ENCODE measurements at regions not wholly inside any gene's neighbourhood (a gene's known extent, or its start where the extent isn't known, plus 50 kb on each side); places are given as distances from the start of the nearest gene placed in this dataset.

DNA sequence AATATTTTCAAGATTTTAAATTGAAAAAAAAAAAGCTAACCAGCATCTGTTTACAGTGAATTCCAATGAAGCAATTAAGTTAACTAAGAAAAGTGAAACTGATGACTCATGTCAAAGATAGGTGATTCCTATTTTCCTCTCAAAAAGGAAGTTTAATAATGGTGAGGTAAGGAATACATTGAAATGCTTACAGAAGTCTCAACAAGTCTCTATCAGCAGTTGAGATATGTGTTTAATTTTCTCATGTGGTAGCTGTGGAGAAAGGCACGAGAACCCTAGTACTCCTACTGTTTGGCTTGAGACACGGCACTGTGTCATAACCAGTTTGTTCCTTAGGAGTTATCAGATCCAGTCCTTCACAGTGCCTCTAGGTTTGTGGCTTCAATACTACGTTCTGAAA is 114.5 kb downstream of the SLC25A46 start:
- Histone ChIP-seq H2AFZ (ENCODE audit: low read depth) (no peak overlapping the region), H3K4me2 (no peak overlapping the region), H3K4me3 (ENCODE audit: low read depth in 2 of 2, low read length in 1 of 2) (no peak overlapping the region), H3K9me2 (no peaks in the 10 kb centered on the region), H3K36me3 (replicated peaks in 1 of 2; ENCODE audit: control insufficient read depth in 1 of 2, insufficient read depth in 2 of 2, low read length in 1 of 2) (no peaks in the 10 kb centered on the region), H3K9ac (no peak overlapping the region), H3K4me1 (ENCODE audit: control insufficient read depth in 1 of 2, insufficient read depth in 2 of 2, low read depth in 1 of 2, low read length in 1 of 2) (no peaks in the 10 kb centered on the region; a peak in 1 of 4 replicates), H3K9me3 (no peaks in the 10 kb centered on the region), H4K20me1 (ENCODE audit: insufficient read depth) (no peaks in the 10 kb centered on the region), H3K27ac (ENCODE audit: low read depth in 2 of 2, low read length in 1 of 2) (no peak overlapping the region), H3K27me3 (ENCODE audit: insufficient read depth) (no peaks in the 10 kb centered on the region), H3K79me2 (ENCODE audit: insufficient read depth) (no peaks in the 10 kb centered on the region), H3F3A (replicated peaks; ENCODE audit: insufficient read depth) (no peaks in the 10 kb centered on the region)
- DNase-seq = no peak
- CTCF ChIA-PET = interaction anchor here (1.0 to 1.1 kb wide), 2 partner anchors 8 to 222 kb away, joined by 4 read pairs; no protein-coding TSS in a partner anchor
- 40% methylated on average over 3 of the region's 3 CpGs for WGBS (ENCODE audit: low lambda C conversion rate)
- POLR2A ChIA-PET = no interaction called here
- TF ChIP-seq CHD2 (IDR thresholded peaks at IDR 0.05; ENCODE audit: low read length, partially characterized antibody) (no peak), SIN3A (IDR thresholded peaks at IDR 0.05; ENCODE audit: borderline replicate concordance, low read depth, low read length) (no peak), REST (IDR thresholded peaks at IDR 0.05; ENCODE audit: low read depth, low read length) (no peak), POLR2AphosphoS5 (IDR thresholded peaks at IDR 0.05; ENCODE audit: low read depth, low read length) (no peak), TAF1 (IDR thresholded peaks at IDR 0.05; ENCODE audit: borderline replicate concordance, low read depth, low read length) (no peak), FOXJ3 (CRISPR knock-in tag; IDR thresholded peaks at IDR 0.05) (no peak), NRF1 (IDR thresholded peaks at IDR 0.05; ENCODE audit: low read depth, low read length) (no peak), ZBTB33 (IDR thresholded peaks at IDR 0.05; ENCODE audit: borderline replicate concordance, low read depth) (no peak), MEF2A (IDR thresholded peaks at IDR 0.05; ENCODE audit: borderline replicate concordance, low read depth) (no peak), GABPA (IDR thresholded peaks at IDR 0.05; ENCODE audit: low read depth) (no peak), RXRA (IDR thresholded peaks at IDR 0.05; ENCODE audit: borderline replicate concordance, low read depth) (no peak), YY1 (IDR thresholded peaks at IDR 0.05; ENCODE audit: low read depth) (no peak), FOSL2 (IDR thresholded peaks at IDR 0.05; ENCODE audit: borderline replicate concordance, low read depth) (no peak)
- TF ChIP-seq, protein P1, sequence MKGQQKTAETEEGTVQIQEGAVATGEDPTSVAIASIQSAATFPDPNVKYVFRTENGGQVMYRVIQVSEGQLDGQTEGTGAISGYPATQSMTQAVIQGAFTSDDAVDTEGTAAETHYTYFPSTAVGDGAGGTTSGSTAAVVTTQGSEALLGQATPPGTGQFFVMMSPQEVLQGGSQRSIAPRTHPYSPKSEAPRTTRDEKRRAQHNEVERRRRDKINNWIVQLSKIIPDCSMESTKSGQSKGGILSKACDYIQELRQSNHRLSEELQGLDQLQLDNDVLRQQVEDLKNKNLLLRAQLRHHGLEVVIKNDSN (IDR thresholded peaks at IDR 0.05; ENCODE audit: borderline replicate concordance, low read depth) = no peak
- TF ChIP-seq, protein P2, sequence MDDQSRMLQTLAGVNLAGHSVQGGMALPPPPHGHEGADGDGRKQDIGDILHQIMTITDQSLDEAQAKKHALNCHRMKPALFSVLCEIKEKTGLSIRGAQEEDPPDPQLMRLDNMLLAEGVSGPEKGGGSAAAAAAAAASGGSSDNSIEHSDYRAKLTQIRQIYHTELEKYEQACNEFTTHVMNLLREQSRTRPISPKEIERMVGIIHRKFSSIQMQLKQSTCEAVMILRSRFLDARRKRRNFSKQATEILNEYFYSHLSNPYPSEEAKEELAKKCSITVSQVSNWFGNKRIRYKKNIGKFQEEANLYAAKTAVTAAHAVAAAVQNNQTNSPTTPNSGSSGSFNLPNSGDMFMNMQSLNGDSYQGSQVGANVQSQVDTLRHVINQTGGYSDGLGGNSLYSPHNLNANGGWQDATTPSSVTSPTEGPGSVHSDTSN (IDR thresholded peaks at IDR 0.05) = no peak
- TF ChIP-seq, protein P3, sequence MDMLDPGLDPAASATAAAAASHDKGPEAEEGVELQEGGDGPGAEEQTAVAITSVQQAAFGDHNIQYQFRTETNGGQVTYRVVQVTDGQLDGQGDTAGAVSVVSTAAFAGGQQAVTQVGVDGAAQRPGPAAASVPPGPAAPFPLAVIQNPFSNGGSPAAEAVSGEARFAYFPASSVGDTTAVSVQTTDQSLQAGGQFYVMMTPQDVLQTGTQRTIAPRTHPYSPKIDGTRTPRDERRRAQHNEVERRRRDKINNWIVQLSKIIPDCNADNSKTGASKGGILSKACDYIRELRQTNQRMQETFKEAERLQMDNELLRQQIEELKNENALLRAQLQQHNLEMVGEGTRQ (IDR thresholded peaks at IDR 0.05; ENCODE audit: borderline replicate concordance, low read depth, low read length) = no peak

Data from SK-N-SH (cell line).